ENCODE measurements at regions not wholly inside any gene's neighbourhood (a gene's known extent, or its start where the extent isn't known, plus 50 kb on each side); places are given as distances from the start of the nearest gene placed in this dataset.
"Not testable (repeated sequence)": the region's sequence is repeated elsewhere in the genome, so short reads cannot be mapped to it uniquely, and the experiment has no call there.

- no peak for DNase-seq (ENCODE audit: low read depth in 2 of 2)
These were observed 153.0 kb downstream of the ASB9 start for GRCh38 chrX:15116900-15117299.

- no peak for DNase-seq (ENCODE audit: low read depth in 2 of 2)
These were observed 154.9 kb downstream of the ASB9 start for GRCh38 chrX:15114743-15115566.

GRCh38 chrX:15107367-15107988 is 162.4 kb downstream of the ASB9 start:
- DNase-seq (ENCODE audit: low read depth in 2 of 2): no peak

- DNase-seq (ENCODE audit: low read depth in 2 of 2): no peak
These were observed 171.4 kb downstream of the ASB9 start for GRCh38 chrX:15098505-15098904.

GRCh38 chrX:15087747-15088146 is 182.1 kb downstream of the ASB9 start:
- DNase-seq (ENCODE audit: low read depth in 2 of 2): no peak

GRCh38 chrX:15073313-15073712 is 196.6 kb downstream of the ASB9 start:
- no peak for DNase-seq (ENCODE audit: low read depth in 2 of 2)

- no peak for DNase-seq (ENCODE audit: low read depth in 2 of 2)
These were observed 197.0 kb downstream of the ASB9 start for GRCh38 chrX:15072880-15073279.

GRCh38 chrX:15072259-15072658 is 197.6 kb downstream of the ASB9 start:
- no peak for DNase-seq (ENCODE audit: low read depth in 2 of 2)

GRCh38 chrX:15059474-15059873 is 186.3 kb downstream of the MOSPD2 start:
- DNase-seq (ENCODE audit: low read depth in 2 of 2): no peak

- DNase-seq (ENCODE audit: low read depth in 2 of 2): no peak
These were observed 182.8 kb downstream of the MOSPD2 start for GRCh38 chrX:15056044-15056443.

GRCh38 chrX:15055146-15055930 is 182.1 kb downstream of the MOSPD2 start:
- DNase-seq (ENCODE audit: low read depth in 2 of 2): no peak

GRCh38 chrX:15050395-15050794 is 177.2 kb downstream of the MOSPD2 start:
- no peak for DNase-seq (ENCODE audit: low read depth in 2 of 2)

GRCh38 chrX:15043538-15043937 is 170.3 kb downstream of the MOSPD2 start:
- DNase-seq (ENCODE audit: low read depth in 2 of 2): no peak

- DNase-seq (ENCODE audit: low read depth in 2 of 2): no peak
These were observed 160.7 kb downstream of the MOSPD2 start for GRCh38 chrX:15033917-15034316.

- no peak for DNase-seq (ENCODE audit: low read depth in 2 of 2)
These were observed 144.3 kb downstream of the MOSPD2 start for GRCh38 chrX:15017491-15017890.

GRCh38 chrX:15016051-15016450 is 142.8 kb downstream of the MOSPD2 start:
- DNase-seq (ENCODE audit: low read depth in 2 of 2): no peak

GRCh38 chrX:15014281-15014680 is 141.1 kb downstream of the MOSPD2 start:
- no peak for DNase-seq (ENCODE audit: low read depth in 2 of 2)

- DNase-seq (ENCODE audit: low read depth in 2 of 2): no peak
These were observed 140.2 kb downstream of the MOSPD2 start for GRCh38 chrX:15013461-15013860.

GRCh38 chrX:14997271-14997670 is 124.0 kb downstream of the MOSPD2 start:
- DNase-seq (ENCODE audit: low read depth in 2 of 2): no peak

- DNase-seq (ENCODE audit: low read depth in 2 of 2): not testable (repeated sequence)
These were observed 111.2 kb downstream of the MOSPD2 start for GRCh38 chrX:14984425-14984824.
